ENCODE measurements at regions not wholly inside any gene's neighbourhood (a gene's known extent, or its start where the extent isn't known, plus 50 kb on each side); places are given as distances from the start of the nearest gene placed in this dataset.

DNA sequence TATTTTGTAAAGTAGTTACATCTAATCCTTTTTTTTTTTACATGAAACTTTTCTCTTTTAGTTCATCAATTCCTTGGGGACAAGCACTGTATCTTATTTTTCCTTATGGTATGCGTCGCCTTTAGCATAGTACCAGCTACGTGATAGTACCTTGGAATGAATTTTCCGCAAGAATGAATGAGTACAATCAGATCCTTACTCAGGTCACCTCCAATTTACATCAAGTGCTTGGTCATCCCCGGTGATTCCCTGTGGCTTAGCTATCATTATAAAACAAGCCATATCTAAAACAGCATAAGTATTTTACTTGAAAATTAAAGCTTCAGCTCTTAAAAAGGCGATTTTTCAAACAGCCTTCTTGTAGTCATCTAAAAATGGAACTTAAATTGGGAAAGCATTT, 680.4 kb upstream of the MAP3K7 start:
- Histone ChIP-seq H3K36me3 (ENCODE audit: low read depth, low read length) (no peaks in the 10 kb centered on the region), H3K9me3 (ENCODE audit: low read length) (no peaks in the 10 kb centered on the region), H3K4me1 (ENCODE audit: insufficient read depth, low read length) (no peaks in the 10 kb centered on the region), H3K4me3 (ENCODE audit: low read length) (no peak overlapping the region), H4K20me1 (ENCODE audit: low read length) (no peaks in the 10 kb centered on the region), H3K79me2 (ENCODE audit: low read length) (no peaks in the 10 kb centered on the region), H3K4me2 (ENCODE audit: low read length) (no peak overlapping the region), H3F3A (ENCODE audit: low read length, unreplicated experiment) (no peaks in the 10 kb centered on the region), H3K9ac (ENCODE audit: low read length) (no peak overlapping the region), H2AFZ (ENCODE audit: low read length) (no peak overlapping the region), H3K27ac (ENCODE audit: low read length) (no peak overlapping the region), H3K27me3 (ENCODE audit: low read length) (no peaks in the 10 kb centered on the region), H3K9me2 (replicated peaks; ENCODE audit: low read length) (no peaks in the 10 kb centered on the region)
- intact Hi-C loops (cut with micrococcal nuclease), result no loop called here
- ChIA-PET POLR2A (ENCODE audit: unreplicated experiment) (no interaction called here), CTCF (no interaction called here)
- ATAC-seq (no peak), DNase-seq (no peak)
- TF ChIP-seq EZH2 (IDR thresholded peaks at IDR 0.05; ENCODE audit: low read length, unreplicated experiment), result no peak
- no TSS peak for BruUV-seq (replicated peaks)

DNA sequence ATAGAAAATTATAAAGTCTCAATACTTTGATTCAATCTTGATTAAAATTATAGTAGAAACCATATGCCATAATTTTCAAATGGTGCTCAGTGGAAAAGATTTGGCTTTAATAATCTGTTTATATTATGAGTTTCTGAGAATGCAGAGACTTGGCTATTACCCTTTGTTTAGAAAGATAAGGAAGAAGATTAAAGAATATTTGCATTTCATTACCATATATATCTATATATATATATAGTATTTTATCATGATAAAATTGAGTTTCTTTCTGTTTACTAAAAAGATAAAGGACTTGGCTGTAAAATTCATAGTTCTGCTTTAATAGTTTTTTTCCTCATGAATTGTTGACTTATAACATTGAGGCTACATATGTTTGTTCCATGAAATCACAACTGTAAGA, 679.3 kb upstream of the MAP3K7 start:
- CTCF ChIA-PET, result no interaction called here
- Histone ChIP-seq H3K27me3 (ENCODE audit: low read length) (no peaks in the 10 kb centered on the region), H3K27ac (ENCODE audit: low read length) (no peak overlapping the region), H3K4me2 (ENCODE audit: low read length) (no peak overlapping the region), H3K9me3 (ENCODE audit: low read length) (no peaks in the 10 kb centered on the region), H3K9ac (ENCODE audit: low read length) (no peak overlapping the region), H3F3A (ENCODE audit: low read length, unreplicated experiment) (no peaks in the 10 kb centered on the region), H3K4me3 (ENCODE audit: low read length) (no peak overlapping the region), H4K20me1 (ENCODE audit: low read length) (no peaks in the 10 kb centered on the region), H3K36me3 (ENCODE audit: low read depth, low read length) (no peaks in the 10 kb centered on the region), H2AFZ (ENCODE audit: low read length) (no peak overlapping the region), H3K79me2 (ENCODE audit: low read length) (no peaks in the 10 kb centered on the region), H3K9me2 (replicated peaks; ENCODE audit: low read length) (no peaks in the 10 kb centered on the region), H3K4me1 (ENCODE audit: insufficient read depth, low read length) (no peaks in the 10 kb centered on the region)
- no TSS peak for BruUV-seq (replicated peaks)
- no peak for ATAC-seq
- no peak for DNase-seq
- TF ChIP-seq EZH2 (IDR thresholded peaks at IDR 0.05; ENCODE audit: low read length, unreplicated experiment) (no peak), EZH2phosphoT487 (IDR thresholded peaks at IDR 0.05; ENCODE audit: borderline replicate concordance, low read length) (no peak)
- TF ChIP-seq, protein P1, sequence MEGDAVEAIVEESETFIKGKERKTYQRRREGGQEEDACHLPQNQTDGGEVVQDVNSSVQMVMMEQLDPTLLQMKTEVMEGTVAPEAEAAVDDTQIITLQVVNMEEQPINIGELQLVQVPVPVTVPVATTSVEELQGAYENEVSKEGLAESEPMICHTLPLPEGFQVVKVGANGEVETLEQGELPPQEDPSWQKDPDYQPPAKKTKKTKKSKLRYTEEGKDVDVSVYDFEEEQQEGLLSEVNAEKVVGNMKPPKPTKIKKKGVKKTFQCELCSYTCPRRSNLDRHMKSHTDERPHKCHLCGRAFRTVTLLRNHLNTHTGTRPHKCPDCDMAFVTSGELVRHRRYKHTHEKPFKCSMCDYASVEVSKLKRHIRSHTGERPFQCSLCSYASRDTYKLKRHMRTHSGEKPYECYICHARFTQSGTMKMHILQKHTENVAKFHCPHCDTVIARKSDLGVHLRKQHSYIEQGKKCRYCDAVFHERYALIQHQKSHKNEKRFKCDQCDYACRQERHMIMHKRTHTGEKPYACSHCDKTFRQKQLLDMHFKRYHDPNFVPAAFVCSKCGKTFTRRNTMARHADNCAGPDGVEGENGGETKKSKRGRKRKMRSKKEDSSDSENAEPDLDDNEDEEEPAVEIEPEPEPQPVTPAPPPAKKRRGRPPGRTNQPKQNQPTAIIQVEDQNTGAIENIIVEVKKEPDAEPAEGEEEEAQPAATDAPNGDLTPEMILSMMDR (conservative IDR thresholded peaks at IDR 0.05; ENCODE audit: low read depth, low read length), result no peak
- POLR2A ChIA-PET (ENCODE audit: unreplicated experiment), result no interaction called here
- intact Hi-C loops (cut with micrococcal nuclease), result no loop called here

DNA sequence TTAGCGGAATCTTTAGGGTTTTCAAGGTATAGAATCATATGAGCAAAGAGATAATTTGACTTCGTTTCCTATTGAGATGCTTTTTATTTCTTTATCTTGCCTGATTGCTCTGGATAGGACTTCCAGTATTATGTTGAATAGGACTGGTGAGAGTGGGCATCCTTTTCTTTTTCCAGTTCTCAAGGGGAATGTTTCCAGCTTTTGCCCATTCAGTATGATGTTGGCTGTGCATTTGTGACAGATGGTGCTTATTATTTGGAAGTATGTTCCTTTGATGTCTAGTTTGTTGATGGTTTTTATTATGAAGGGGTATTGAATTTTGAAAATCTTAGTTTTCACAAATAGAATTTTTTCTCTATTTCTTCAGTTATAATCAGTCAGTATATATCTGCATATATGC, 656.6 kb upstream of the MAP3K7 start:
- Histone ChIP-seq H3K4me1 (ENCODE audit: insufficient read depth, low read length) (no peaks in the 10 kb centered on the region), H3K36me3 (ENCODE audit: low read depth, low read length) (no peaks in the 10 kb centered on the region), H3K9me2 (replicated peaks; ENCODE audit: low read length) (no peaks in the 10 kb centered on the region), H3K4me2 (ENCODE audit: low read length) (no peak overlapping the region), H3K4me3 (ENCODE audit: low read length) (no peak overlapping the region), H4K20me1 (ENCODE audit: low read length) (no peaks in the 10 kb centered on the region), H3K79me2 (ENCODE audit: low read length) (no peaks in the 10 kb centered on the region), H2AFZ (ENCODE audit: low read length) (no peak overlapping the region), H3K27me3 (ENCODE audit: low read length) (no peaks in the 10 kb centered on the region), H3K27ac (ENCODE audit: low read length) (no peak overlapping the region), H3K9me3 (ENCODE audit: low read length) (no peaks in the 10 kb centered on the region), H3F3A (ENCODE audit: low read length, unreplicated experiment) (no peaks in the 10 kb centered on the region), H3K9ac (ENCODE audit: low read length) (no peak overlapping the region)
- intact Hi-C loops (cut with micrococcal nuclease), result no loop called here
- DNase-seq, result no peak
- POLR2A ChIA-PET (ENCODE audit: unreplicated experiment), result no interaction called here
- no TSS peak for BruUV-seq (replicated peaks)
- CTCF ChIA-PET, result no interaction called here
- TF ChIP-seq, protein P1 (conservative IDR thresholded peaks at IDR 0.05; ENCODE audit: low read depth, low read length), result no peak
- no peak for TF ChIP-seq EZH2 (IDR thresholded peaks at IDR 0.05; ENCODE audit: low read length, unreplicated experiment)
- no peak for TF ChIP-seq EZH2phosphoT487 (IDR thresholded peaks at IDR 0.05; ENCODE audit: borderline replicate concordance, low read length)
- no peak for ATAC-seq

All from PC-3 (cell line).